ENCODE measurements at regions not wholly inside any gene's neighbourhood (a gene's known extent, or its start where the extent isn't known, plus 50 kb on each side); places are given as distances from the start of the nearest gene placed in this dataset.
"Not testable (repeated sequence)": the region's sequence is repeated elsewhere in the genome, so short reads cannot be mapped to it uniquely, and the experiment has no call there.

- DNase-seq; CTCF ChIA-PET; POLR2A ChIA-PET; H3K9me3 ChIP-seq (ENCODE audit: control extremely low read depth in 1 of 5, control insufficient read depth in 4 of 5, insufficient read depth in 2 of 5, low read depth in 1 of 5, low read length in 4 of 5); H3K27me3 ChIP-seq (replicated peaks in 2 of 5; ENCODE audit: control insufficient read depth in 4 of 5, insufficient read depth in 5 of 5, low read length in 4 of 5); H3K4me1 ChIP-seq (ENCODE audit: control extremely low read depth in 1 of 4, control insufficient read depth in 4 of 4, insufficient read depth in 4 of 4, low read length in 3 of 4); H3K27ac ChIP-seq (ENCODE audit: insufficient read depth in 1 of 2, low read depth in 1 of 2, low read length in 2 of 2, poor library complexity in 1 of 2, severe bottlenecking in 2 of 2); H3K4me3 ChIP-seq (ENCODE audit: control insufficient read depth in 1 of 7, extremely low read depth in 1 of 7, insufficient read depth in 4 of 7, low read depth in 2 of 7, low read length in 6 of 7); H3K36me3 ChIP-seq (ENCODE audit: control insufficient read depth in 4 of 4, insufficient read depth in 4 of 4, low read length in 3 of 4): not testable (repeated sequence)
- WGBS (ENCODE audit: insufficient coverage), result no CpG with 5 or more reads among the region's 3 CpGs
Observed at GRCh38 chr6:85356743-85357142, 93.1 kb upstream of the NT5E start.

- Histone ChIP-seq H3K4me3 (ENCODE audit: control insufficient read depth in 1 of 7, extremely low read depth in 1 of 7, insufficient read depth in 4 of 7, low read depth in 2 of 7, low read length in 6 of 7) (no peak overlapping the region), H3K4me1 (ENCODE audit: control extremely low read depth in 1 of 4, control insufficient read depth in 4 of 4, insufficient read depth in 4 of 4, low read length in 3 of 4) (no peaks in the 10 kb centered on the region), H3K36me3 (ENCODE audit: control insufficient read depth in 4 of 4, insufficient read depth in 4 of 4, low read length in 3 of 4) (no peaks in the 10 kb centered on the region), H3K27ac (ENCODE audit: insufficient read depth in 1 of 2, low read depth in 1 of 2, low read length in 2 of 2, poor library complexity in 1 of 2, severe bottlenecking in 2 of 2) (no peak overlapping the region), H3K9me3 (ENCODE audit: control extremely low read depth in 1 of 5, control insufficient read depth in 4 of 5, insufficient read depth in 2 of 5, low read depth in 1 of 5, low read length in 4 of 5) (no peaks in the 10 kb centered on the region), H3K27me3 (replicated peaks in 2 of 5; ENCODE audit: control insufficient read depth in 4 of 5, insufficient read depth in 5 of 5, low read length in 4 of 5) (peaks cover 0 to 4% (median 0%) of the 10 kb centered on the region in 5 experiments)
- ChIA-PET POLR2A (no interaction called here), CTCF (interaction anchor here (0.7 to 5.4 kb wide), 11 partner anchors 12 to 323 kb away, joined by 3 to 85 read pairs (median 5); no protein-coding TSS in a partner anchor)
- WGBS (ENCODE audit: insufficient coverage), result 77% methylated on average over 2 of the region's 2 CpGs
- no peak for DNase-seq
Observed at GRCh38 chr6:85355816-85356215, 94.1 kb upstream of the NT5E start.

- CTCF ChIA-PET, result interaction anchor here (0.7 to 5.4 kb wide), 14 partner anchors 11 to 323 kb away, joined by 3 to 85 read pairs (median 4); no protein-coding TSS in a partner anchor
Observed at GRCh38 chr6:85354761-85355618, 94.9 kb upstream of the NT5E start.

GRCh38 chr6:85353012-85353411 lies 96.9 kb upstream of the NT5E start:
- ChIA-PET POLR2A (no interaction called here), CTCF (interaction anchor here (0.9 to 5.4 kb wide), 4 partner anchors 125 to 183 kb away, joined by 3 to 85 read pairs (median 3); no protein-coding TSS in a partner anchor)
- WGBS (ENCODE audit: insufficient coverage), result no CpG with 5 or more reads among the region's 3 CpGs
- Histone ChIP-seq H3K9me3 (ENCODE audit: control extremely low read depth in 1 of 5, control insufficient read depth in 4 of 5, insufficient read depth in 2 of 5, low read depth in 1 of 5, low read length in 4 of 5) (no peaks in the 10 kb centered on the region), H3K4me1 (ENCODE audit: control extremely low read depth in 1 of 4, control insufficient read depth in 4 of 4, insufficient read depth in 4 of 4, low read length in 3 of 4) (no peaks in the 10 kb centered on the region), H3K36me3 (ENCODE audit: control insufficient read depth in 4 of 4, insufficient read depth in 4 of 4, low read length in 3 of 4) (no peaks in the 10 kb centered on the region), H3K27me3 (replicated peaks in 2 of 5; ENCODE audit: control insufficient read depth in 4 of 5, insufficient read depth in 5 of 5, low read length in 4 of 5) (peaks cover 0 to 4% (median 0%) of the 10 kb centered on the region in 5 experiments), H3K27ac (ENCODE audit: insufficient read depth in 1 of 2, low read depth in 1 of 2, low read length in 2 of 2, poor library complexity in 1 of 2, severe bottlenecking in 2 of 2) (no peak overlapping the region), H3K4me3 (ENCODE audit: control insufficient read depth in 1 of 7, extremely low read depth in 1 of 7, insufficient read depth in 4 of 7, low read depth in 2 of 7, low read length in 6 of 7) (no peak overlapping the region)
- DNase-seq, result no peak

More at GRCh38 chr6:85354761-85355618, 94.9 kb upstream of the NT5E start:
- Histone ChIP-seq H3K4me1 (ENCODE audit: control extremely low read depth in 1 of 4, control insufficient read depth in 4 of 4, insufficient read depth in 4 of 4, low read length in 3 of 4) (no peaks in the 10 kb centered on the region), H3K9me3 (ENCODE audit: control extremely low read depth in 1 of 5, control insufficient read depth in 4 of 5, insufficient read depth in 2 of 5, low read depth in 1 of 5, low read length in 4 of 5) (no peaks in the 10 kb centered on the region), H3K4me3 (ENCODE audit: control insufficient read depth in 1 of 7, extremely low read depth in 1 of 7, insufficient read depth in 4 of 7, low read depth in 2 of 7, low read length in 6 of 7) (no peak overlapping the region), H3K27ac (ENCODE audit: insufficient read depth in 1 of 2, low read depth in 1 of 2, low read length in 2 of 2, poor library complexity in 1 of 2, severe bottlenecking in 2 of 2) (no peak overlapping the region), H3K36me3 (ENCODE audit: control insufficient read depth in 4 of 4, insufficient read depth in 4 of 4, low read length in 3 of 4) (no peaks in the 10 kb centered on the region), H3K27me3 (replicated peaks in 2 of 5; ENCODE audit: control insufficient read depth in 4 of 5, insufficient read depth in 5 of 5, low read length in 4 of 5) (peaks cover 0 to 4% (median 0%) of the 10 kb centered on the region in 5 experiments)
- DNase-seq, result peak; percentile 56 to 72 (median 71)
- WGBS (ENCODE audit: insufficient coverage), result 16% methylated on average over 2 of the region's 10 CpGs
- POLR2A ChIA-PET, result interaction anchor here (0.6 kb wide), 1 partner anchor 9 kb away, joined by 3 read pairs; no protein-coding TSS in a partner anchor

GRCh38 chr6:85348643-85349042 lies 101.2 kb upstream of the NT5E start:
- Histone ChIP-seq H3K4me3 (ENCODE audit: control insufficient read depth in 1 of 7, extremely low read depth in 1 of 7, insufficient read depth in 4 of 7, low read depth in 2 of 7, low read length in 6 of 7) (no peak overlapping the region), H3K27ac (ENCODE audit: insufficient read depth in 1 of 2, low read depth in 1 of 2, low read length in 2 of 2, poor library complexity in 1 of 2, severe bottlenecking in 2 of 2) (no peak overlapping the region), H3K4me1 (ENCODE audit: control extremely low read depth in 1 of 4, control insufficient read depth in 4 of 4, insufficient read depth in 4 of 4, low read length in 3 of 4) (no peaks in the 10 kb centered on the region), H3K9me3 (ENCODE audit: control extremely low read depth in 1 of 5, control insufficient read depth in 4 of 5, insufficient read depth in 2 of 5, low read depth in 1 of 5, low read length in 4 of 5) (no peaks in the 10 kb centered on the region), H3K27me3 (replicated peaks in 2 of 5; ENCODE audit: control insufficient read depth in 4 of 5, insufficient read depth in 5 of 5, low read length in 4 of 5) (peaks cover 0 to 5% (median 1%) of the 10 kb centered on the region in 5 experiments), H3K36me3 (ENCODE audit: control insufficient read depth in 4 of 4, insufficient read depth in 4 of 4, low read length in 3 of 4) (no peaks in the 10 kb centered on the region)
- CTCF ChIA-PET, result no interaction called here
- WGBS (ENCODE audit: insufficient coverage), result 100% methylated on average over 1 of the region's 5 CpGs
- no peak for DNase-seq
- POLR2A ChIA-PET, result no interaction called here

- DNase-seq, result no peak
- Histone ChIP-seq H3K4me3 (ENCODE audit: control insufficient read depth in 1 of 7, extremely low read depth in 1 of 7, insufficient read depth in 4 of 7, low read depth in 2 of 7, low read length in 6 of 7) (no peak overlapping the region), H3K4me1 (ENCODE audit: control extremely low read depth in 1 of 4, control insufficient read depth in 4 of 4, insufficient read depth in 4 of 4, low read length in 3 of 4) (no peaks in the 10 kb centered on the region), H3K9me3 (ENCODE audit: control extremely low read depth in 1 of 5, control insufficient read depth in 4 of 5, insufficient read depth in 2 of 5, low read depth in 1 of 5, low read length in 4 of 5) (no peaks in the 10 kb centered on the region), H3K36me3 (ENCODE audit: control insufficient read depth in 4 of 4, insufficient read depth in 4 of 4, low read length in 3 of 4) (no peaks in the 10 kb centered on the region), H3K27me3 (replicated peaks in 2 of 5; ENCODE audit: control insufficient read depth in 4 of 5, insufficient read depth in 5 of 5, low read length in 4 of 5) (peaks cover 0 to 5% (median 0%) of the 10 kb centered on the region in 5 experiments), H3K27ac (ENCODE audit: insufficient read depth in 1 of 2, low read depth in 1 of 2, low read length in 2 of 2, poor library complexity in 1 of 2, severe bottlenecking in 2 of 2) (no peak overlapping the region)
- POLR2A ChIA-PET, result interaction anchor here (0.6 kb wide), 1 partner anchor 228 kb away, joined by 3 read pairs; no protein-coding TSS in a partner anchor
- WGBS (ENCODE audit: insufficient coverage), result no CpG with 5 or more reads among the region's 1 CpG
- CTCF ChIA-PET, result interaction anchor here (1.4 kb wide), 1 partner anchor 135 kb away, joined by 4 read pairs; no protein-coding TSS in a partner anchor
Observed at GRCh38 chr6:85347812-85348211, 102.1 kb upstream of the NT5E start.

- Histone ChIP-seq H3K4me1 (ENCODE audit: control extremely low read depth in 1 of 4, control insufficient read depth in 4 of 4, insufficient read depth in 4 of 4, low read length in 3 of 4) (no peaks in the 10 kb centered on the region), H3K27me3 (replicated peaks in 2 of 5; ENCODE audit: control insufficient read depth in 4 of 5, insufficient read depth in 5 of 5, low read length in 4 of 5) (peaks cover 0 to 5% (median 2%) of the 10 kb centered on the region in 5 experiments), H3K27ac (ENCODE audit: insufficient read depth in 1 of 2, low read depth in 1 of 2, low read length in 2 of 2, poor library complexity in 1 of 2, severe bottlenecking in 2 of 2) (no peak overlapping the region), H3K36me3 (ENCODE audit: control insufficient read depth in 4 of 4, insufficient read depth in 4 of 4, low read length in 3 of 4) (no peaks in the 10 kb centered on the region), H3K4me3 (ENCODE audit: control insufficient read depth in 1 of 7, extremely low read depth in 1 of 7, insufficient read depth in 4 of 7, low read depth in 2 of 7, low read length in 6 of 7) (no peak overlapping the region), H3K9me3 (ENCODE audit: control extremely low read depth in 1 of 5, control insufficient read depth in 4 of 5, insufficient read depth in 2 of 5, low read depth in 1 of 5, low read length in 4 of 5) (no peaks in the 10 kb centered on the region)
- no CpG with 5 or more reads among the region's 1 CpG for WGBS (ENCODE audit: insufficient coverage)
- POLR2A ChIA-PET, result interaction anchor here (0.7 kb wide), 1 partner anchor 8 kb away, joined by 3 read pairs; no protein-coding TSS in a partner anchor
- CTCF ChIA-PET, result no interaction called here
- DNase-seq, result no peak
Observed at GRCh38 chr6:85346196-85346595, 103.7 kb upstream of the NT5E start.

Measured in common myeloid progenitor, CD34-positive (primary cell).